GM18519 (cell line): ENCODE measurements at regions not wholly inside any gene's neighbourhood (a gene's known extent, or its start where the extent isn't known, plus 50 kb on each side); places are given as distances from the start of the nearest gene placed in this dataset.
"Not testable (repeated sequence)": the region's sequence is repeated elsewhere in the genome, so short reads cannot be mapped to it uniquely, and the experiment has no call there.

Experiments used
- ATAC-seq: cut with Tn5 transposase; IDR thresholded peaks from one replicate; pipeline ENCODE4 v1.9.1; 2021; ENCODE audit warnings: mild to moderate bottlenecking, moderate library complexity; ENCODE audit not compliant: unreplicated experiment, low FRiP score

- ATAC-seq: not testable (repeated sequence)
These were observed 158.6 kb downstream of the PPIAL4G start for GRCh38 chr1:148324465-148324864.

DNA sequence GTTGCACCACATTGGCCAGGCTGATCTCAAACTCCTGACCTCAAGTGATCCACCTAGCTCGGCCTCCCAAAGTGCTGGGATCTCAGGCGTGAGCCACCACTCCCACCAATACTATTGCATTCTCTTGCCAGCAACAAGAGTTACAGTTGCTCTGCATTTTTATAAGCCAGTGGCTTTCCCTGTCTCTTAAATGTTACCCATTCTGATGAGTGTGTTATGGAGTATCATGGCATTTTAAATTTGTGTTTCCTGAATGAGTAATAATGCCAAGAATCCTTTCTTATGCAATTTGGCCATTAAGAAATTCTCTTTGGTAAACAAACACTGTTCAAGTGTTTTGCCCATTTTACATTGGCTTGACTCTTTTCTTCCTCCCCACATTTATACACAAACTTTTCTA is 163.0 kb downstream of the PPIAL4G start:
- not testable (repeated sequence) for ATAC-seq

DNA sequence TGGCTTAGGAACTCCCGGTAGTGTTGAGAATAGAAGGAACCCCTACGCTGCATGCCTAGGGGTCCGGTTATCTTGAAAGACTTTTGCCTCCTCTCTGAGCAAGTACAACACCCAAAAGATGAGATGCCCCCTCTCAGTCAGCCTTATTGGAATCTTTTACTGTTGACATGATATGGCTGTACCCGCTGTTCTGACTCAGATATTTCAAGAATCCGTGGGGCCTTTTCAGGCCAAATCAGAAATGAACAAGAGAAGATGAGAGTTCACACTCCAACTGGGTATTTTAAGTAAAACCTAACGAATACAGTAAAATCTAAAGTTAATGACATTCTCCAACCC is 164.2 kb downstream of the PPIAL4G start:
- ATAC-seq: no peak

GRCh38 chr1:148318123-148318903 is 164.8 kb downstream of the PPIAL4G start:
- no peak for ATAC-seq

DNA sequence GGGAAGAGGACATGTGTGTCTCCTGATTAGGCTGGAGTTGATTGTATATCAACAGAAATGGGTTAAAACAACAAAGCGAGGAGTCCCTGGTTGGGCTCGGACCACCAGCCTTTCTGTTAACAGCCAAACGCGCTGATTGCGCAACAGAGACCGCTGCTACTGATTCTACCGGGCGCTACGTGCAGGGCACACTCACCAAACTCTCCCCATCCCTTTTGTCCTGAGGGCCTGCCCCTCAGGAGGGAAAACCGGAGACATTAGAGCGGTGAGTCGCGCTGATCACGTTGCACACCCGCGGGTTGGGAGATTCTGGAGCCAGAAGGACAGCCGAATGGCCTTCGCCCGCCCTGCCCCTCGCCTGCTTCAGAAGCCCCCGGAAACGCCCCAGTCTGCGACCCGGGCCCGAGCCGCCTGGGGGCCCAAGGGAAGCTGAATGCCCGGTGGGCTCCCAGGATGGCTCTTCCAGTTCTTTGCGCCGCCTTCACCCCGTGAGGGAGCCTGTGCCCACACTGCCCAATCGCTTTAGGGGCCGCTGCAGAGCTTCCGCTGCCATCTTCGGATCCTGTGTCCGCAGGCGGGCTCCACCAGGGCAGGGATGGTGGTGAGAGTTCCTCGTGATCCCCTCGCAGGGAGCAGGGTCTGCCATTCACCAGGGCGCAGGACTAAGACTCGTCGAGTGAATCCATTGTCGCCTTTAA is 165.4 kb upstream of the NBPF11 start:
- no peak for ATAC-seq

DNA sequence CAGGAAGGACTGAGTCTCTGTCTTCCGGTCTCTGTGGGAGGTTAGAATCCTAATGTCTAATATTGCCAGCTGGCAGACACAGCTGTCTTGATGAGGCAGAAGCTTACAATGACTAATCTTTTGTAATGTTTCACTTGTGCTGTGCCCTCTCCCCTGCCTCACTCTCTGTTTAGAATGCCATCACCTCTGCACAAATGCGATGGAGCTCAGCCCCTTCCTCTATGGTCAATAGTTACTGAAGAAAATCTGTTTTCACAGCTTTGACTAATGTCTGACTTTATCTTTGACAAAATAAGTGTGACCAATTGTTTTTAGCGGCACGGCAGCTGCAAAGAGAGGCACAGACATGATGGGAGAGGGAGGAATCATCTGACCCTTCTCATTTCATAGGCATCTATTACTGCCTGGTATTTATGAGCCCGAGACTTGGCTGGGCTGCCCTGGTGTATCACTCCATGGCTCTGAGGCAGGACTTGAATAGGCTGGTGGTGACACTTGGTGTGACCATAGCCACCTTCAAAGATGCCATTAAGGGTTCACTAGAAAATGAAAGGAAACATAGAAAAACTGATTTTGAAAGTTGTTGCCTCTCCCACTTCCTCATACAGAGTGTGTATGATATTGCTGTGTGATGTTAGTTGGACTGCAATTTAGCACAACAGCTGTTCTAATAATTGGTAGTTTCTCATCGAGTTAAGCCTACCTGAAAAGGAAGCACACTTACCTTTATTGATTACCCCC is 163.2 kb upstream of the NBPF11 start:
- ATAC-seq: peak; percentile 59

DNA sequence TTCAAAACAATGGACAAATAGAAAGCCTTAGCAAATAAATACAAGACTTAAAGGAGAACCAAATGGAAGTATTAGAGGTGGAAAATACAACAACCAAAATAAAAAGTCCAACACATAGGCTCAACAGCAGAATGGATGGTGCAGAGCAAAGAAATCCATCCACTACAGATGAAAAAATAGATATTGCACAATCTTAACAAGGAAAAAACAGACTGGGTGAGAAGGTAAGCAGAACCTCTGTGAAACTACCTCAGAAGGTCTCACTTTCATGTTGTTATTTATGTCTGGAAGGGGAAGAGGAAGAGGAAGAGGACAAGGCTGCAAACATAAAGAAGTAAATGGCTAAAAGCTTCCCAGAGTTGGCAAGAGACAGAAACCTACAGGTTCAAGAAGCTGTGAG is 158.7 kb upstream of the NBPF11 start:
- ATAC-seq: no peak

GRCh38 chr1:148309940-148310500 is 157.9 kb upstream of the NBPF11 start:
- no peak for ATAC-seq

- no peak for ATAC-seq
These were observed 156.9 kb upstream of the NBPF11 start for GRCh38 chr1:148308832-148309458.

DNA sequence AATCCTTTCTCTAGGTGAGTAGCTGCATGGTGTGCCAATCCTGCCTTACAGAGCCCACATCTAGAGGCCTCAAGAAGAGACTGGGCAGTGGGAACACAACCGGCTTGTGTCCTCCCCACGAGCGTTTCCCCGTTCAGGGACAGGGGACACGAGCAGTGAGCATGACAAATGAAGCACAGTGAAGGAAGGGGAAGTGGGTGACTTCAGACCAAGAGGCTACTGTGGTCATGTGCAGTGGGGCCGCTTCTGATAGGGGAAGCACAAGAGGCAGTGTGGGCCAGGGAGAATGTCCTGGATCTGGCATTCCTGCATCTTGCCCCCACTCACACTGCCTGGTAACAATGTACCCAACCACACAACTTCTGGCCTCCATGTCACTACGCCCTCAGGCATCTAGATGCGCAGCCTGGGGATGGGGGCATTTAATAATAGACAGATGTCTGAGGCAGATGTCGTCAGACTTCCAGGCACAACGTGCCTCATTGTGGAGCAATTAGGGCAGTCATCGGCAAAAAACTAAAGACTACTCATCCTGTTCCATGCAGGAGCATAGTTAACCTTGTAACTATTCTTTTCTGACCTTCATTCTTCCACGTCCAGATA is 155.6 kb upstream of the NBPF11 start:
- no peak for ATAC-seq

GRCh38 chr1:148304935-148305334 is 152.9 kb upstream of the NBPF11 start:
- not testable (repeated sequence) for ATAC-seq

GRCh38 chr1:148302586-148303364 is 150.7 kb upstream of the NBPF11 start:
- ATAC-seq: not testable (repeated sequence)

GRCh38 chr1:148297852-148298251 is 145.8 kb upstream of the NBPF11 start:
- ATAC-seq: not testable (repeated sequence)

DNA sequence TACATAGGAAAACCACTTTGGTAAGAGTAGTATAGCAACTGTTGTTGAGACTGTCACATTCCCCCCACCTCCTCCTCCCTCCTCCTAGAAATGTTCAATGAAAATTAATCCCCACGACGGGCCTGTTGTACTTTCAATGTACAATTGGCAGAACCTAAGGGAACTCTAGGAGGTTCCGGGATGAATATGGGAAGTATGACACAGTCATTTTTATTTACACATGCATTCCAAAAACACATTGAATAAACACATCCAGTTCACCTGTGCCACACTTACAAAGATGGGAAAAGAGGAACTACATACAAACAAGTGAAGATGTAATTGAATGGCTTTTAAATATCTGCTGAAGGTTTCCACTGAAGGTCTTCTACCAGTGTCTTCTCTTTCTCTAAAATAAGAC is 144.4 kb upstream of the NBPF11 start:
- ATAC-seq: no peak

GRCh38 chr1:148294116-148294807 is 142.2 kb upstream of the NBPF11 start:
- no peak for ATAC-seq

DNA sequence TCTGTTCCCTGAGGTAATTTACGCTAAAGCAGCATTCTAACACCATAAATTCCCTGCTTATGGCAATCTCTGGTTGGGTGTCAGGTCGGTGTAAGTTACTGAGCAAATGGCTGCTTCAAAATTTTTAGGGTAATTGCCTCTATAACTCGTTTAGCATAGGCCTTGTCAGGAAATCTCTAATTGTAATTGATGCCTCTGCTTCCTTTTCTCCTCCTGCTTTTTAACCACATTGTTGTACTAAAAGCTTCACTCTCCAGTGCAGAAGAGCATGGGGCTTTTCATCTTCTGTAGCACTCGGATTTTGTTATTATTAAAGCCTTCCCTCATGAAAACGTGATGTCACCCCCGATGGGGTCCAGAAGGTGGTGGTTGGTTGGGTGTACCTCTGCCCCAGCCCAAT is 141.6 kb upstream of the NBPF11 start:
- no peak for ATAC-seq

DNA sequence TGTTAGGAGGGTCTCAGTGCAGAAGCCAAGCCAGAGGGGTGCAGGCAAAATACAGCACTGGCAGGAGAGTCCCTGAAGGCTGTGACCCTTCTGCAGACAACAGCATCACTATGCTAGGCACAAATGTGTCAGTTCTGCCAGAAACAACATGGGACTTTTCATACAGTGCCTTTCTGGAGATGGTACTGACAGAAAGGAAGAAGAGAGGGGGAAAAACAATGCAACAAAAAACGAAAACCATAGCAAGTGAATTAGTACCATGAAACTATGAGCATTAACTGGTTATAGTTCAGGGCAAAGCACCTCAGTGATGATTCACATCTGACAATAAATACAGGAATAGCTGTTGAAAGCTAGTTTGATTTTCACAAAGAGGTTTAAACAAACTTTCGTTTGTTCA is 140.8 kb upstream of the NBPF11 start:
- no peak for ATAC-seq

GRCh38 chr1:148290881-148291280 is 138.8 kb upstream of the NBPF11 start:
- no peak for ATAC-seq

DNA sequence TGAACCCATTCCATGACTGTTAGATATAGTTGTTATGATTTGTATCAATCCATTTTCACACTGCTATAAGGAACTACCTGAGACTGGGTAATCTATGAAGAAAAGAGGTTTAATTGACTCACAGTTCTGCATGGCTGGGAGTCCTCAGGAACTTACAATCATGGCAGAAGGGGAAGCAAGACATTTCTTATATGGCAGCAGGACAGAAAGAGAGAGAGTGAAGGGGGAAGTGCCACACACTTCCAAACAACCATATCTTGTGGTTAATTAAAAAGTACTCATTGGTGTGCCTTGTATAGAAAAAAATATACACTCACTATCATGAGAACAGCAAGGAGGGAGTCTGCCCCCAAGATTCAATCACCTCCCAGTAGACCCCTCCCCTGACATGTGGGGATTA is 137.6 kb upstream of the NBPF11 start:
- no peak for ATAC-seq
